CD1c-positive myeloid dendritic cell (primary cell): ENCODE measurements at regions not wholly inside any gene's neighbourhood (a gene's known extent, or its start where the extent isn't known, plus 50 kb on each side); places are given as distances from the start of the nearest gene placed in this dataset.

Experiments used
- DNase-seq: peaks from one replicate; pipeline ENCODE4 v3.0.0-alpha.2; 2016; ENCODE audit errors: extremely low spot score

GRCh38 chr1:5713101-5714010 lies 278.9 kb downstream of the NPHP4 start:
- no peak for DNase-seq

- no peak for DNase-seq
Measured at GRCh38 chr1:5711956-5712645, 280.1 kb downstream of the NPHP4 start.

GRCh38 chr1:5711079-5711478 lies 281.1 kb downstream of the NPHP4 start:
- DNase-seq, result no peak

GRCh38 chr1:5709976-5710375 lies 282.2 kb downstream of the NPHP4 start:
- DNase-seq, result no peak

- DNase-seq, result no peak
Measured at GRCh38 chr1:5709461-5709975, 282.7 kb downstream of the NPHP4 start.

GRCh38 chr1:5708346-5709245 lies 283.6 kb downstream of the NPHP4 start:
- DNase-seq, result no peak

- no peak for DNase-seq
Measured at GRCh38 chr1:5707566-5708345, 284.5 kb downstream of the NPHP4 start.

GRCh38 chr1:5706239-5706638 lies 286.0 kb downstream of the NPHP4 start:
- DNase-seq, result no peak

GRCh38 chr1:5705751-5706150 lies 286.5 kb downstream of the NPHP4 start:
- DNase-seq, result no peak

GRCh38 chr1:5704561-5705514 lies 287.4 kb downstream of the NPHP4 start:
- no peak for DNase-seq

- no peak for DNase-seq
Measured at GRCh38 chr1:5701642-5702041, 290.6 kb downstream of the NPHP4 start.

GRCh38 chr1:5693568-5693967 lies 298.7 kb downstream of the NPHP4 start:
- DNase-seq, result no peak

- DNase-seq, result no peak
Measured at GRCh38 chr1:5692664-5693063, 299.6 kb downstream of the NPHP4 start.

- DNase-seq, result no peak
Measured at GRCh38 chr1:5691795-5692509, 300.3 kb downstream of the NPHP4 start.

GRCh38 chr1:5690898-5691297 lies 301.3 kb downstream of the NPHP4 start:
- no peak for DNase-seq

- DNase-seq, result no peak
Measured at GRCh38 chr1:5690291-5690690, 301.9 kb downstream of the NPHP4 start.

- no peak for DNase-seq
Measured at GRCh38 chr1:5688081-5689077, 303.8 kb downstream of the NPHP4 start.
